ENCODE measurements at regions not wholly inside any gene's neighbourhood (a gene's known extent, or its start where the extent isn't known, plus 50 kb on each side); places are given as distances from the start of the nearest gene placed in this dataset.

- H3K36me3 ChIP-seq (ENCODE audit: insufficient read depth, low read length) = no peaks in the 10 kb centered on the region
- DNase-seq (ENCODE audit: insufficient read length, low spot score, missing footprints) = no peak
- no peaks in the 10 kb centered on the region for H3K79me2 ChIP-seq (ENCODE audit: insufficient read depth, low read length)
Observed at GRCh38 chr1:238187575-238187949, 296.8 kb upstream of the ZP4 start.

GRCh38 chr1:238186887-238187574, 296.3 kb upstream of the ZP4 start:
- no peak overlapping the region for H2AFZ ChIP-seq (ENCODE audit: low read length)
- H3K27ac ChIP-seq (ENCODE audit: low read depth, low read length) = no peak overlapping the region
- no peak overlapping the region for H3K4me2 ChIP-seq (ENCODE audit: insufficient read depth, low read length)
- H3K27me3 ChIP-seq (ENCODE audit: insufficient read depth, low read length) = no peaks in the 10 kb centered on the region
- no peak for DNase-seq (ENCODE audit: insufficient read length, low spot score, missing footprints)
- no peaks in the 10 kb centered on the region for H3K4me1 ChIP-seq (ENCODE audit: insufficient read depth, low read length)
- H3K4me3 ChIP-seq (ENCODE audit: insufficient read depth, low read length) = no peak overlapping the region
- no peaks in the 10 kb centered on the region for H4K20me1 ChIP-seq (ENCODE audit: insufficient read depth, low read length)
- H3K36me3 ChIP-seq (ENCODE audit: insufficient read depth, low read length) = no peaks in the 10 kb centered on the region
- TF ChIP-seq CTCF (IDR thresholded peaks at IDR 0.05; ENCODE audit: extremely low read depth, low read depth, low read length) = no peak
- H3K9me3 ChIP-seq (ENCODE audit: low read depth, low read length) = peaks cover 3% of the 10 kb centered on the region
- H3K79me2 ChIP-seq (ENCODE audit: insufficient read depth, low read length) = no peaks in the 10 kb centered on the region

More at GRCh38 chr1:238187575-238187949, 296.8 kb upstream of the ZP4 start:
- no peak overlapping the region for H3K4me3 ChIP-seq (ENCODE audit: insufficient read depth, low read length)
- H3K9me3 ChIP-seq (ENCODE audit: low read depth, low read length) = peaks cover 3% of the 10 kb centered on the region
- H3K4me1 ChIP-seq (ENCODE audit: insufficient read depth, low read length) = no peaks in the 10 kb centered on the region
- no peaks in the 10 kb centered on the region for H3K27me3 ChIP-seq (ENCODE audit: insufficient read depth, low read length)
- H3K4me2 ChIP-seq (ENCODE audit: insufficient read depth, low read length) = no peak overlapping the region
- no peaks in the 10 kb centered on the region for H4K20me1 ChIP-seq (ENCODE audit: insufficient read depth, low read length)
- no peak overlapping the region for H3K27ac ChIP-seq (ENCODE audit: low read depth, low read length)
- no peak for TF ChIP-seq CTCF (IDR thresholded peaks at IDR 0.05; ENCODE audit: extremely low read depth, low read depth, low read length)
- H2AFZ ChIP-seq (ENCODE audit: low read length) = no peak overlapping the region

GRCh38 chr1:238177960-238178645, 287.4 kb upstream of the ZP4 start:
- no peak for TF ChIP-seq CTCF (IDR thresholded peaks at IDR 0.05; ENCODE audit: extremely low read depth, low read depth, low read length)
- H3K4me2 ChIP-seq (ENCODE audit: insufficient read depth, low read length) = no peak overlapping the region

GRCh38 chr1:238177351-238177750, 286.6 kb upstream of the ZP4 start:
- no peak for DNase-seq (ENCODE audit: insufficient read length, low spot score, missing footprints)
- Histone ChIP-seq H4K20me1 (ENCODE audit: insufficient read depth, low read length) (no peaks in the 10 kb centered on the region), H3K9me3 (ENCODE audit: low read depth, low read length) (no peaks in the 10 kb centered on the region), H3K79me2 (ENCODE audit: insufficient read depth, low read length) (no peaks in the 10 kb centered on the region), H3K4me2 (ENCODE audit: insufficient read depth, low read length) (no peak overlapping the region), H3K4me3 (ENCODE audit: insufficient read depth, low read length) (no peak overlapping the region), H3K4me1 (ENCODE audit: insufficient read depth, low read length) (no peaks in the 10 kb centered on the region), H2AFZ (ENCODE audit: low read length) (no peak overlapping the region), H3K27ac (ENCODE audit: low read depth, low read length) (no peak overlapping the region), H3K36me3 (ENCODE audit: insufficient read depth, low read length) (no peaks in the 10 kb centered on the region), H3K27me3 (ENCODE audit: insufficient read depth, low read length) (no peaks in the 10 kb centered on the region)
- no peak for TF ChIP-seq CTCF (IDR thresholded peaks at IDR 0.05; ENCODE audit: extremely low read depth, low read depth, low read length)

More at GRCh38 chr1:238177960-238178645, 287.4 kb upstream of the ZP4 start:
- Histone ChIP-seq H4K20me1 (ENCODE audit: insufficient read depth, low read length) (no peaks in the 10 kb centered on the region), H3K9me3 (ENCODE audit: low read depth, low read length) (no peaks in the 10 kb centered on the region), H3K27me3 (ENCODE audit: insufficient read depth, low read length) (no peaks in the 10 kb centered on the region), H3K36me3 (ENCODE audit: insufficient read depth, low read length) (no peaks in the 10 kb centered on the region), H2AFZ (ENCODE audit: low read length) (no peak overlapping the region), H3K4me3 (ENCODE audit: insufficient read depth, low read length) (no peak overlapping the region), H3K79me2 (ENCODE audit: insufficient read depth, low read length) (no peaks in the 10 kb centered on the region), H3K4me1 (ENCODE audit: insufficient read depth, low read length) (no peaks in the 10 kb centered on the region), H3K27ac (ENCODE audit: low read depth, low read length) (no peak overlapping the region)
- no peak for DNase-seq (ENCODE audit: insufficient read length, low spot score, missing footprints)
